CD4-positive, alpha-beta T cell treated with Interleukin-6 for 4 hours (primary cell): ENCODE measurements at regions not wholly inside any gene's neighbourhood (a gene's known extent, or its start where the extent isn't known, plus 50 kb on each side); places are given as distances from the start of the nearest gene placed in this dataset.
"Not testable (repeated sequence)": the region's sequence is repeated elsewhere in the genome, so short reads cannot be mapped to it uniquely, and the experiment has no call there.

ENCODE experiments used
- DNase-seq: peaks from one replicate; pipeline ENCODE4 v3.0.0-alpha.2; 2020; ENCODE audit warnings: mixed read lengths

GRCh38 chr13:64088491-64088890 is 2672.8 kb upstream of the PCDH20 start:
- DNase-seq, result no peak

- no peak for DNase-seq
These were observed 2672.0 kb upstream of the PCDH20 start for GRCh38 chr13:64087624-64088023.

DNA sequence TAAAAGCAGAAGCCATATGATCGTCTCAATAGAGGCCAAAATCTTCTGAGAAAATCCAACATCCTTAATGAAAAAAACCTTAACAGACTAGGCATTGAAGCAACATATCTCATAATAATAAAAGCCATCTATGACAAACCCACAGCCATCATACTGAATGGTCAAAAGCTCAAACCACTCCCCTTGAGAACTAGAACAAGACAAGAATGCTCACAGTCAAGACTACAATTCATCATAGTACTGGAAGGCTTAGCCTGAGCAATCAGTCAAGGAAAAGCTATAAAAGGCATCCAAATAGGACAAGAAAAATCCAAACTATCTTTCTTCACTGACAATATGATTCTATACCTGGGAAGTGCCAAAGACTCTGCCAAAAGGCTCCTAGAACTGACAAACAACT is 2668.2 kb upstream of the PCDH20 start:
- DNase-seq, result no peak

DNA sequence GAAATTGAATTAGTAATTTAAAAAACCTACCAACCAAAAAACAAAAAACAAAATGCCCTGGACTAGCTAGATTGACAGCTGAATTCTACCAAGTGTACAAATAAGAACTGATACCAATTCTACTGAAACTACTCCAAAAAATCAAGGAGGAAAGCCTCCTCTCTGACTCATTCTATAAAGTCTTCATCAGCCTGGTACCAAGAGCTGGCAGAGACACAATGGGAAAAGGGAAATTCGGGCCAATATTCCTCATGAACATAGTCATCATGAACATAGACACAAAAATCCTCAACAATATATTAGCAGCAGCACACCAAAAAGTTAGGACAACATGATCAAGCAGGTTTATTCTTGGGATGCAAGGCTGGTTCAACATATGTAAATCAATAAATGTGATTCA is 2667.7 kb upstream of the PCDH20 start:
- no peak for DNase-seq

DNA sequence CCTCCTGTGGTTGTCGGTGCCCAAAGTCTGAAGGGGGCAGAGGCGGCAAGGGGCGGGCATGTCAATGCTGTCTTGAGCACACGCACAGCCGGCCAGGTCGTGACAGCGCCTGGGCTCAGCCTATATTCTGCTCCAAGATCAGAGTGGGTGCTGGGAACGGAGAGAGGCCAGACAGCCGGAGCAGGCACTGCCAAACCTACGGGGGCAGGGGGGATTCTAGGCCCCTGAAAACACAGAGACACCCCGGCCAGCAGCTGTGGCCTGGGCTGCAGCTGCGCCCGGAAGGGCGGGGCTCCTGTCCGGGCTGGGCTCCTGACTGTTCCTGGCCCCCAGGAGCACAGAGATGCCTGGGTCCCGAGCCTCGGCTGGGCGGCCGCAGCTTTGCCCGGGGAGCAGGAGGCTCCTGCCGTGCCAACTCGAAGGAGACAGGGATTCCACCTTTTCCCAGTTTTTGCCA is 2662.9 kb upstream of the PCDH20 start:
- DNase-seq, result no peak

DNA sequence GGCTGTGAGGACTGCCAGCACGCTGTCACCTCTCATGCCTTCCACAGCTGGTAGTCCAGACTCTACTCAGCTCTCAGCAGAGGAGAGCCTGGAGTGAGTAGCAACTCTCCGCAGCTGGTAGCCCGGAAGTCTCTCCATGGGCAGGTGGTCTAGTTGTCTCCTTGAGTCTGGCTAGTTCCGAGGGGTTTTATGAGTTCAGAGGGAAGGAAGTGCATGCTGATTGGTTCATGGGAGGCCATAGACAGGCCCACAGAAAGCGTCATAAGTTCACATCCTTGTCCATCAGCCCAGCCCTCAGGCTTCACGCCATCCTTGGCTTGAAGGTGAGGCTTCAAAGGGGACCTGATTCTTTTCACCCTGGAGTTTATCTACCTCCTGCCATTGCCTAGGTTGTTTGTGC is 2662.4 kb upstream of the PCDH20 start:
- DNase-seq, result no peak

DNA sequence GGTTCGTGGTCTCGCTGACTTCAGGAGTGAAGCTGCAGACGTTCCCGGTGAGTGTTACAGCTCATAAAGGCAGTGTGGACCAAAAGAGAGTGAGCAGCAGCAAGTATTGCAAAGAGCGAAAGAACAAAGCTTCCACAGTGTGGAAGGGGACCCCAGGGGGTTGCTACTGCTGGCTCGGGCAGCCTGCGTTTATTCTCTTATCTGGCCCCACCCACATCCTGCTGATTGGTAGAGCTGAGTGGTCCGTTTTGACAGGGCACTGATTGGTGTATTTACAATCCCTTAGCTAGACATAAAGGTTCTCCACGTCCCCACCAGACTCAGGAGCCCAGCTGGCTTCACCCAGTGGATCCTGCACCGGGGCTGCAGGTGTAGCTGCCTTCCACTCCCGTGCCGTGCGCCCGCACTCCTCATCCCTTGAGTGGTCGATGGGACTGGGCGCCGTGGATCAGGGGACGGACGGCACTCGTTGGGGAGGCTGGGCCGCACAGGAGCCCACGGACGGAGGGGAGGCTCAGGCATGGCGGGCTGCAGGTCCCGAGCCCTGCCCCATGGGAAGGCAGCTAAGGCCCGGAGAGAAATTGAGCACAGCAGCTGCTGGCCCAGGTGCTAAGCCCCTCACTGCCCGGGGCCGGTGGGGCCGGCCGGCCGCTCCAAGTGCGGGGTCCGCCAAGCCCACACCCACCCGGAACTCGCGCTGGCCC is 2661.6 kb upstream of the PCDH20 start:
- not testable (repeated sequence) for DNase-seq

DNA sequence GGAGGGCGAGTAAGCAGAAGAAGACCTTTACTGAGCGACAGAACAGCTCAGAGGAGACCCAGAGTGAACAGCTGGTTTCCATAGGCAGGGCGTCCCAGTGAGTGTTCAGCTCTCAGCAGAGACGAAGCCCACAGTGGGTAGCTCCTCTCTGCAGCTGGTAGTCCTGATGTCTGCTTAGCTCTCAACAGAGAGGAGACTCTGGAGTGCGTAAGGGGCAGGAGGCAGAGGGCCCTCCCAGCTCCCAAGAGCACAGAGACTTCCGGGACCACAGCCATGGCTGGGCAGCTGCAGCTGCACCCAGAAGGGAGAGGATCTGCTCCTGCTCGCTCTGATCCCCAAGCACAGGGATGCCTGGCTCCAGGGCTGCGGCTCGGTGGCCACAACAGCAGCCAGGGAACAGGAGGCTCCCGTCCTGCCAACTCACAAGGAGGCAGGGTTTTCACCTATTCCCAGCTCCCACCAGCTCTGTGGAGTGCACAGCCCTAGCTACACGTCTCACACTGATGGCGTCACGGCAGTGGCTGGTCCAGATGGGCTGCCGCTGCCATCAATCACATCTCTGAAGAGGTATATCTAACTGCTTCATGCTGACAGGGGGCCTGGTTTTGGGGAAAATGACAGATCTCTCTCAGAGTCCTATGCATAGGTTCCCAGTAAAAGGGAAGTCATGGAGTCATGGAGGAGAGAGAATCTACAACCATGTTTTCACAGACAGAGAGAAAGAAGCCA is 2660.1 kb upstream of the PCDH20 start:
- no peak for DNase-seq

- DNase-seq, result no peak
These were observed 2659.4 kb upstream of the PCDH20 start for GRCh38 chr13:64074971-64075474.

DNA sequence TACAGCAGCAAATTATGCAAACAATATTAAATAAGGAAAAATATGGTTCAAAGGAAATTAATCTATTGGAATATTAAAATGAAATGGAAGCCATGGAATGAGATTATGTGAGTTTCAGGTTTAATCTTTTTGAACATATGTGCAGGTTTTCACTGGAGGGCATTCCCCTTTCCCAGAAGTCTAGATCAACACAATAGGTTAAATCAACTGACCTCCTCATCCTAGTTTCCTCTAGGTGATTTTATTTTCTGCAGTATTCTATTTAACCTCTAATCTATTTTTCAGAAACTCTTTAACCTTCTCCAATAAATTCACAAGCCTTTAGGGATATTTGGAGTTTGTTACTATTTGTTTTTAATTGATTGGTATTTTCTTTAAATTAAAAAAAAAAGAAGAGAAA is 2657.6 kb upstream of the PCDH20 start:
- no peak for DNase-seq

DNA sequence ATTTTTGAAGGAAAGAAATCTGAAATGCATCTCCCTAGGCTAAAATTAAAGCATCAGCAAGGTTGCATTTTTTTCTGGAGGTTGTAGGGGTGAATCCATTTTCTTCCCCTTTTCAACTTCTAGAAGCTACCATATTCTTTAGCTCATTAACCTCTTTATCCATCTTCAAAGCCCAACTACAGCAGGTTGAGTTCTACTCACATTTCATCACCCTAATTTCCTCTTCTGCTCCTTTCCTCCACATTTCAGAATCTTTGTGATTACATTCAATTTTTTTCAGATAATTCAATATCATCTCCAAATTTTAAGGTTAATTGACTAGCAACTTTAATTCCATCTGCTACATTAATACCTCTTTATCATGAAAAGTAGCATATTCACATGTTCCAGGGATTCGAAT is 2655.7 kb upstream of the PCDH20 start:
- DNase-seq, result no peak

DNA sequence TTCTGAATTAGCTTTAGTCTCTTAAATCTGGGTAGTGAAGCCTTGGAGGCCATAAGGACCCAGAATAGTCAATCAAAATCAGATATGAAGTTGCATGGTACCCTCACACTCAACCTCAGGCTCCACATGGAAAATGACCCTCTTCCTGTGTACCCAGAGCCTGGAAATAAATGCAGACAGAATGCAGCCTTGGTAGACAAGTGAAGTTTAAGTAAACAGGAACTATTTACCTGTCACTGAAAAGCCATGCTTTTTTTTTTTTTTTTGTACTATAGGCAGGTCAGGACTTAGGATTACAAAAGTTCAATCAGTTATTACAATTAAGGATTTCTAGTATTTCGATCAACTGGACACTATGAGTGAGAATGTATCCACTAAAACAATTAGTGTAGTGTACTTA is 2654.2 kb upstream of the PCDH20 start:
- DNase-seq, result no peak

DNA sequence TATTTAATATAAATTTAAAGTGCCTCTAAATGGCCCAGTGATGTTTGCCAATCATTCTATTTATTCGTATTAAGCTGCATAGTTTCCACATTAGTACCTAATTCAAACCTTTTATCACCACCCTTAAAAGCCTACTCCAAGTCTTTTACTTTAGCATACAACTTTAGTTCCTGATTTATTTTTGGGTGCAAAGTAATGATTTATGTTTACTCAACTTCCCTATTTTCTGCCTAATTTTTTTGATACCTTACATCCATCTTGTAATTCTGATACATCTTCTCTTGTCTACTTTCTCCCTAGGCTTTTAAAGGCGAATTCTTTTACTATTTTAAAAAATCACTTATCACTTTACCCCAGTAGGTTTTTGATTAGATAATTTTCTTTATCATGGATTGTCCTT is 2651.1 kb upstream of the PCDH20 start:
- DNase-seq, result no peak

DNA sequence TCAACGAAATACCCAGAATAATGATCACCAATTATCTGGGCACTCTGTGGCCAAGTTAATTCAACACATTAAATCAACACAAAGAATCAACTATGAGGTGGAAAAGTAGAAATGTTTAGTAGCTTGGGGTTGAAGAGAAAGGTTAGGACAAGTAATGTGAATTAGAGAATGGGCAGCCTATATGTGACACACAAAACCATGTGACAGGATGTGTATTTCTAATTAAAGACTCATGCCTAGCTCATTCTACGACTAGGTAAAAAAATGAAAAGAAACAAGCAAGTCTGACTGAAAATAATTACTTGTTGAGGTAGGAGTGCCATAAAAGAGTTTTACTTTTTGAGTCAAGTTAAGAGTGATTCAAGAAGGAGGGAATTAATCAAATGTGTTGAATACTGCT is 2646.0 kb upstream of the PCDH20 start:
- no peak for DNase-seq

GRCh38 chr13:64057372-64058020 is 2641.8 kb upstream of the PCDH20 start:
- no peak for DNase-seq

- DNase-seq, result no peak
These were observed 2638.7 kb upstream of the PCDH20 start for GRCh38 chr13:64054321-64054720.

- DNase-seq, result no peak
These were observed 2636.9 kb upstream of the PCDH20 start for GRCh38 chr13:64052521-64052920.

- DNase-seq, result no peak
These were observed 2635.6 kb upstream of the PCDH20 start for GRCh38 chr13:64051278-64051677.

DNA sequence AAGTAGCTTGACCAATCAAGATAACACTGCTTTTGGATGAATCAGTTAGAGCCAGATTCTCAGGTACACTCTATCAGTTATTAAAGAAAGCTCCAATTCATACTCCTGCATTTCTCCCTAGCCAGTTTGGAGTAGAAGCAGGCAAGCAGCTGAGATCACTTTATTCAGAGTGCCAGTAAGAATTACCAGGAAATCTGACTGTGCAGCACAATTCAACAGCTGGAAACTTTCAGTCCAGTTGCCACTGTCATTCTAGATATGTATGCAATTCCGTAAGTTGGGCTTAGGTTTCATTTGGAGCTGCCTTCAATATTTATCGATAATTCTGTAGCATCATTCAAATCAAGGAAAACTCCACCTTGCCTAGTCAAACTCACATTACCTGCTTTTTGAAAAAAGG is 2625.6 kb upstream of the PCDH20 start:
- no peak for DNase-seq

- DNase-seq, result no peak
These were observed 2618.3 kb upstream of the PCDH20 start for GRCh38 chr13:64033921-64034320.

- DNase-seq, result no peak
These were observed 2613.9 kb upstream of the PCDH20 start for GRCh38 chr13:64029343-64030093.

GRCh38 chr13:64028551-64028950 is 2612.9 kb upstream of the PCDH20 start:
- no peak for DNase-seq

DNA sequence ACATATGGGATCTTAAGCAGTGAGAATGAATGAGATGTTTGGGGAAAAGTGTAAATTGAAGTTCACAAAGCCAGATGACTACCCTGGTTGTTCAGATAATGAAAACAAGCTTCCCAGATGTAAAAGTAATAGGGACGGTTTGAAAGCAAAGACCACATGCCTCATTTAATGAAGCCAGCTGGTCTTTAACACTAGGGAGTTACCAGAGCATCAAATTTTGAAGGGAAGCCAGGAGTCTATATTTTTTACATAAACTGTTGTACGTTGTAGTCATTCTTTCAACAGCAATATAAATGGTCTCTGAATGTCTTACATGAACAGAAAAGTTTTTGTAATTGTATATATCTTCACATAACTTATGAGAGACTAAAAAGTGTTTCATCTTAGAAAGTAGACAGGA is 2604.5 kb upstream of the PCDH20 start:
- DNase-seq, result no peak
